Esophagus squamous epithelium (tissue), 4 donors: ENCODE measurements at regions not wholly inside any gene's neighbourhood (a gene's known extent, or its start where the extent isn't known, plus 50 kb on each side); places are given as distances from the start of the nearest gene placed in this dataset.

ENCODE experiments used
- CTCF ChIP-seq, 6 experiments: fragments of 450-650 bp in 4 of 6; fragments of 200-600 bp in 2 of 6; sonication (generic) in 2 of 6; IDR thresholded peaks; one replicate each; pipeline ENCODE4 v1.5.1; 2016 to 2019; ENCODE audit warnings: antibody characterized with exemption in 6 of 6, mild to moderate bottlenecking in 4 of 6, moderate library complexity in 4 of 6
- POLR2A ChIP-seq, 4 donors: fragments of 450-650 bp; IDR thresholded peaks; one replicate each; pipeline ENCODE4 v1.6.1; 2017; ENCODE audit warnings: antibody characterized with exemption in 4 of 4, mild to moderate bottlenecking in 4 of 4, moderate library complexity in 3 of 4

- no peak for TF ChIP-seq CTCF (IDR thresholded peaks at IDR 0.05)
- TF ChIP-seq POLR2A (IDR thresholded peaks at IDR 0.05): no peak
These were observed 700.7 kb downstream of the PCDH18 start for GRCh38 chr4:136831553-136831952.
